Body of pancreas (tissue), 4 donors: ENCODE measurements at regions not wholly inside any gene's neighbourhood (a gene's known extent, or its start where the extent isn't known, plus 50 kb on each side); places are given as distances from the start of the nearest gene placed in this dataset.

Experiments used
- ATAC-seq: fragments of 150-250 bp; one replicate; pipeline ENCODE4 v1.9.1; 2016
- DNase-seq, 4 donors: peaks; one replicate each; pipeline ENCODE4 v3.0.0-alpha.2; 2019
- H3K27ac ChIP-seq, 4 donors: fragments of 200-600 bp; sonication (generic); 1 replicate in 3 of 4; 2 replicates in 1 of 4; pipeline versions ENCODE4 v1.5.1 to v1.6.1; 2016 to 2019; ENCODE audit warnings: mild to moderate bottlenecking in 1 of 4, mixed read lengths in 1 of 4, moderate library complexity in 1 of 4
- H3K27me3 ChIP-seq, 2 donors: fragments of 200-600 bp; sonication (generic); one replicate each; pipeline ENCODE4 v1.6.0; 2016; ENCODE audit warnings: mild to moderate bottlenecking in 1 of 2
- H3K36me3 ChIP-seq, 2 donors: fragments of 200-600 bp; sonication (generic); replicated peaks in 1 of 2; 2 replicates each; pipeline ENCODE4 v1.5.1; 2016; ENCODE audit warnings: low read depth in 2 of 2; ENCODE audit not compliant: insufficient read depth in 1 of 2
- H3K4me1 ChIP-seq: fragments of 200-600 bp; sonication (generic); one replicate; pipeline ENCODE4 v1.6.0; 2016
- H3K4me3 ChIP-seq, 2 donors: fragments of 200-600 bp; sonication (generic); 1 replicate in 1 of 2; 2 replicates in 1 of 2; pipeline ENCODE4 v1.5.1; 2016 to 2019
- H3K9me3 ChIP-seq, 3 donors: fragments of 200-600 bp; sonication (generic); 1 replicate in 2 of 3; 2 replicates in 1 of 3; pipeline ENCODE4 v1.5.1; 2016
- POLR2A ChIP-seq, 3 donors: fragments of 450-650 bp; IDR thresholded peaks; one replicate each; pipeline ENCODE4 v1.6.1; 2016; ENCODE audit warnings: antibody characterized with exemption in 3 of 3, mild to moderate bottlenecking in 2 of 3
- WGBS, 2 donors: methylation state at CpG; one replicate each; pipeline ENCODE4 v1.1.5; 2017; 5-methylcytosine and 5-hydroxymethylcytosine counted together
- intact Hi-C: fragments of 100-400 bp; cut with DNase I; formaldehyde crosslinking; loops from one replicate; pipeline ENCODE4 v1.15.1; 2023
- TF ChIP-seq, protein P1 (sequence below), 7 experiments: fragments of 450-650 bp in 4 of 7; fragments of 200-600 bp in 3 of 7; sonication (generic) in 3 of 7; IDR thresholded peaks; one replicate each; pipeline ENCODE4 v1.5.1; 2016 to 2019; ENCODE audit warnings: antibody characterized with exemption in 7 of 7

DNA sequence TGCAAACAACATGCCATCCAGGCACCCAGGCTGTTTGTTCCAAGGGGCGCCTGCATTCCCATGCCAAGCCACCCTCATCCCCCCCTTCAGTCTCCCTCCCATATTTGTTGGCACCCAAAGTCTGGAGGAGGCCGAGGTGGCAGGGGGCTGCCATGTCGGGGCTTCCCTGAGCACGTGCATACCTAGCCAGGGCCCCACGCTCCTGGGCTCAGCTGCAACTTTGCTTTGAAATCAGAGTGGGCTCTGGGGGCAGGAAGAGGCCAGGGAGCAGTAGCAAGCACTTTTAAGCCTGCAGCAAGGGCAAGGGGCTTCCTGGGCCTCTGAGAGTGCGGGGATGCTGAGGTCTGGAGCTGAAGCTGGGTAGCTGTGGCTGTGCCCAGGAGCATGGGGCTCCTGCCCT is 655.9 kb upstream of the EYS start:
- intact Hi-C loops: no loop called here
- ATAC-seq: no peak

DNA sequence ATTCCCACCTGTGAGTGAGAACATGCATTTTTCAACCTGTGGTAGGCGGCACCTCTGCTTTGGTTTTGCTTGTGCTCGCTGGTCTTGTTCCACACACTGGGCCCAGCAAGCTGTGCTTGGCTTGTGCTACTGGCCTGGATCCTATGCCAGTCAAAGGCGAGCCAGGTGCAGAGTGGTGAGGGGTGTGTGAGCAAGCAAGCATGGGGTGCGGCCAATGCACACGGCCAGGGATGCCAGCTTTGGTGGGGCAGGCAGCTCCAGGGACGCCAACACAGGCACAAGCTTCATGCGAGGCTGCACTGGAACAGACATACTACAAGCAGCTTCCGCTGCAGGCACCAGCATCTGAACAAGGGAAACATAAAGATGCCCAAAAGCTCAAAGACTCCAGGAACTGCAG is 654.9 kb upstream of the EYS start:
- intact Hi-C loops: no loop called here
- no peaks in the 10 kb centered on the region for H3K9me3 ChIP-seq
- TF ChIP-seq POLR2A (IDR thresholded peaks at IDR 0.05): no peak
- TF ChIP-seq, protein P1, sequence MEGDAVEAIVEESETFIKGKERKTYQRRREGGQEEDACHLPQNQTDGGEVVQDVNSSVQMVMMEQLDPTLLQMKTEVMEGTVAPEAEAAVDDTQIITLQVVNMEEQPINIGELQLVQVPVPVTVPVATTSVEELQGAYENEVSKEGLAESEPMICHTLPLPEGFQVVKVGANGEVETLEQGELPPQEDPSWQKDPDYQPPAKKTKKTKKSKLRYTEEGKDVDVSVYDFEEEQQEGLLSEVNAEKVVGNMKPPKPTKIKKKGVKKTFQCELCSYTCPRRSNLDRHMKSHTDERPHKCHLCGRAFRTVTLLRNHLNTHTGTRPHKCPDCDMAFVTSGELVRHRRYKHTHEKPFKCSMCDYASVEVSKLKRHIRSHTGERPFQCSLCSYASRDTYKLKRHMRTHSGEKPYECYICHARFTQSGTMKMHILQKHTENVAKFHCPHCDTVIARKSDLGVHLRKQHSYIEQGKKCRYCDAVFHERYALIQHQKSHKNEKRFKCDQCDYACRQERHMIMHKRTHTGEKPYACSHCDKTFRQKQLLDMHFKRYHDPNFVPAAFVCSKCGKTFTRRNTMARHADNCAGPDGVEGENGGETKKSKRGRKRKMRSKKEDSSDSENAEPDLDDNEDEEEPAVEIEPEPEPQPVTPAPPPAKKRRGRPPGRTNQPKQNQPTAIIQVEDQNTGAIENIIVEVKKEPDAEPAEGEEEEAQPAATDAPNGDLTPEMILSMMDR (IDR thresholded peaks at IDR 0.05): no peak
- no peaks in the 10 kb centered on the region for H3K4me1 ChIP-seq
- ATAC-seq (no peak), DNase-seq (no peak)
- no peak overlapping the region for H3K27ac ChIP-seq
- no peaks in the 10 kb centered on the region for H3K27me3 ChIP-seq
- no peak overlapping the region for H3K4me3 ChIP-seq
- no peaks in the 10 kb centered on the region for H3K36me3 ChIP-seq
- 78 to 88% methylated on average over 5 to 8 of the region's 8 CpGs for WGBS, 2 donors

More for the DNA sequence above, 655.9 kb upstream of the EYS start:
- no peaks in the 10 kb centered on the region for H3K27me3 ChIP-seq
- no peak overlapping the region for H3K27ac ChIP-seq
- H3K36me3 ChIP-seq: no peaks in the 10 kb centered on the region
- 82 to 91% methylated on average over 5 to 6 of the region's 6 CpGs for WGBS, 2 donors
- no peak overlapping the region for H3K4me3 ChIP-seq
- H3K4me1 ChIP-seq: no peaks in the 10 kb centered on the region
- no peaks in the 10 kb centered on the region for H3K9me3 ChIP-seq
- DNase-seq: no peak
- TF ChIP-seq POLR2A (IDR thresholded peaks at IDR 0.05): no peak

DNA sequence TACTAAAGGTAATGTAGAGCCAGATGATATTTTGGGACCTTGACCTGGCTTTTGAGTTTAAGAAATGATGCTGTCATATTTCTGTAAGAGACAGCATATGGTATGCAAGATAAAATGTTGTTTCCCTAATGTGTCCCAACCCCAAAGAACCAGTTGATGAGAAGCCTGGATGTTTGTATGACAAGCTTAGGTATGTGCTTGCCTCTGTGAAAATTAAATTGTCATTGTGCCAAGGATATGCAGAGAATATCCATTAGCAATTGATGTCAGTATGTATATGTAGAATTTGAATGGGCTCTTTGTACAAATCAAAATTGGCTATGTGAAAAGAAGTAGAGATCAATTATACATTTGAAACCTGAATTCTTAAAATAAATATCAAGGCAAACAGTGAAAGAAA is 650.8 kb upstream of the EYS start:
- intact Hi-C loops: no loop called here
- Histone ChIP-seq H3K27me3 (no peaks in the 10 kb centered on the region), H3K4me1 (no peaks in the 10 kb centered on the region), H3K27ac (no peak overlapping the region), H3K36me3 (no peaks in the 10 kb centered on the region), H3K4me3 (no peak overlapping the region), H3K9me3 (no peaks in the 10 kb centered on the region)
- no peak for TF ChIP-seq POLR2A (IDR thresholded peaks at IDR 0.05)
- TF ChIP-seq, protein P1 (IDR thresholded peaks at IDR 0.05): no peak
- DNase-seq (no peak), ATAC-seq (no peak)

DNA sequence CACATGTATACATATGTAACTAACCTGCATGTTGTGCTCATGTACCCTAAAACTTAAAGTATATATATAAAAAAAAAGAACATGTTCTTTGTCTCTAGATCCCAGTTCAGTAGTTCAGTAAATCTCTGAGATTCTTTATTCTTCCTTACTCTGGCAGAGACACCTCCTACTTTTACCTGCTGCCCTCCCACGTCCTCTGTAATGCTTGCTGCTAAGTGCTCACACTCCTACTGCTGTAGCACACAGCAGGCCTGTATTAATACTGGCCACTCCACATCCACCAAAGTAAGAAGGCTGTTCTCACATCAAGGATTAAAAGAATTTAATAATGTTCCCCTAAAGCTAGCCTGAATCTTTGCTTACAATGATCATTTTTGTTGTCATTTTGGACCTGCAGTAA is 648.4 kb upstream of the EYS start:
- no peak for ATAC-seq
- TF ChIP-seq POLR2A (IDR thresholded peaks at IDR 0.05): no peak
- TF ChIP-seq, protein P1 (IDR thresholded peaks at IDR 0.05): no peak
- Histone ChIP-seq H3K27ac (no peak overlapping the region), H3K4me3 (no peak overlapping the region), H3K9me3 (no peaks in the 10 kb centered on the region), H3K4me1 (no peaks in the 10 kb centered on the region), H3K36me3 (no peaks in the 10 kb centered on the region), H3K27me3 (no peaks in the 10 kb centered on the region)
- no peak for DNase-seq
- WGBS, 2 donors: 64 to 67% methylated on average over 1 of the region's 1 CpG
- intact Hi-C loops: no loop called here

DNA sequence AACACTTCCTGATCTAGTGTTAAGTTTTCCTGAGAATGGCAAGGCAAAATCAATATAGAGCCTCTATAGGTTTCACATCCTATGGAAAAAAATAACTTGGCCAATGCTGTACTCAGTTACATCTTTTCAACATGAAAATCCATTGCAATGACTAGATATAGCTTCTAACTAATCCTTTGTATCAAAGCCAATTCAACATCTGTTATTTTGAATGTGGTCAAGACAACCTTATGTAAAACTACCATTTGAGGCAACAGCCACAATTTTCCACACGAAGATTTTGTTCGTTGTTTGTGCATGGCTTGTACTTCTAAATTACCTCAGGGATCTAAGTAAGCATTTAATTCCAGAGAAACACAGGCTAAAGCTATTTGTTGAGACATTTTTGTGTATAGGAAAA is 637.8 kb upstream of the EYS start:
- Histone ChIP-seq H3K36me3 (no peaks in the 10 kb centered on the region), H3K9me3 (no peaks in the 10 kb centered on the region), H3K27me3 (no peaks in the 10 kb centered on the region), H3K4me3 (no peak overlapping the region), H3K27ac (no peak overlapping the region), H3K4me1 (no peaks in the 10 kb centered on the region)
- WGBS, 2 donors: 42 to 50% methylated on average over 2 of the region's 2 CpGs
- ATAC-seq (no peak), DNase-seq (no peak)
- TF ChIP-seq POLR2A (IDR thresholded peaks at IDR 0.05): no peak
- TF ChIP-seq, protein P1 (IDR thresholded peaks at IDR 0.05): no peak
- intact Hi-C loops: no loop called here
